NCI-H1092 treated with DMSO at 0.1 percent for 48 hours (cell line): ENCODE measurements at regions not wholly inside any gene's neighbourhood (a gene's known extent, or its start where the extent isn't known, plus 50 kb on each side); places are given as distances from the start of the nearest gene placed in this dataset.

Source experiments
- DNase-seq: peaks from one replicate; lab custom pipeline; 2025; lab: John Stamatoyannopoulos, UW

DNA sequence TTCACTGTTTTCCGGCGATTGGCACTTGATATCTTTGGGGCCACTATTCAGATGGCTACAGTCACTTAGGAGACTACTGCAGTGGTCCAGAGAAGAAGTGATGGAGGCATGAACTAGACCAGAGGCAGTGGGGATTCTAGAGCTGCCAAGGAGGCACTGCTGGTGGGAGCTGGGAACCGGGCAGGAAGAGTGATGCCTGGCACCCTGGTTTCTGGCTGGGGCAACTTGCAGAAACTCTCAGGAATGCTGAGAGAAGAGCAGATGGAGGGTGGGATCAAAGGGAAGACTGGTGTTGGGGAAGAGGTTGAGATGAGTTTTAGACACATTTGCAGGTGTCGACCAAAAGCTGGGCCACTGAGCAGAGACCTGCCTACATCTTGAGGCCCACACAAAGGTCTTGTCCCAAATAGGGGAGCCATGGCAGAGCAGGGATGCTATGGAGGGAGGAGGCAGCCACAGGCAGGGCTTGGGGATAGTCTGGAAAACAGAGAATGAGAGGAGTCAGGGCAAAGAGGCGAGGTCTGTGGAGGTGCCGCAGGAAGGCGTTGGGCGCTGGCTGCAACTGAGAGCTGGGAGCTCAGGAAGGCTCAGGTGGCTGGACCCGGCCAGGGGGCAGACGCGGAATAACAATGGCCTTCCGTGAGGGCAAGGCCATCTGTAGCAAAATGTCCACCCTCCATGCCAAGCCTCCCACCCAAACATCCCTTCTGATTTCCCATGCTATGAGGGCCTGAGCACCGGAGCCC lies 118.9 kb downstream of the TOMM20 start:
- no peak for DNase-seq

DNA sequence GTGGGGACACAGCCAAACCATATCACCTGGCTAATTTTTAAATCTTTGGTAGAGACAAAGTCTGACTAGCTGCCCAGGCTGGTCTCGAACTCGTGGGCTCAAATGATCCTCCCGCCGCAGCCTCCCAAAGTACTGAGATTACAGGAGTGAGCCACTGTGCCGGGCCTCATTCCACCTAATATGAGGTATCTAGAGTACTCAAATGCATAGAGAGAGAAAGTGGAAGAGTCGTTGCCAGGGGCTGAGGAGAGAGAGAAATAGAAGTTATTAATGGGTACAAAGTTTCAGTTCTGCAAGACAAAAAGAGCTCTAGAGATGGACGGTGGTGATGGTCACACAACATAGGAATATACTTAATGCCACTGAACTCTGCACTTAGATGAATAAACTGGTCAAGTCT lies 119.6 kb downstream of the TOMM20 start:
- no peak for DNase-seq

DNA sequence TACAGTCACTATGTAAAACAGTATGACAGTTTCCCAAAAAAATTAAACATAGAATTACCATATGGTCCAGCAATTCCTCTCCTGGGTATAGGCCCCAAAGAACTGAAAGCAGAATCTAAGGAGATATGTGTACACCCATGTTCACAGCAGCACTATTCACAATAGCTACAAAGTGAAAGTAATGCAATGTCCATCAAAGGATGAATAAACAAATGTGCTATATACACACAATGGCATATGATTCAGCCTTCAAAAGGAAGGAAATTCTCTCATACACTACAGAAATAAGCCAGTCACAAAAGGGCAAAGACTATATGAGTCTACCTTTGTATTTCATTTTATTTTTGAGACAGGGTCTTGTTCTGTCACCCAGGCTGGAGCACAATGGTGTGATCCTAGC lies 120.4 kb downstream of the TOMM20 start:
- DNase-seq: no peak

GRCh38 chr1:235006816-235007215 lies 121.8 kb downstream of the TOMM20 start:
- no peak for DNase-seq

- no peak for DNase-seq
These were observed 122.4 kb downstream of the TOMM20 start for GRCh38 chr1:235006132-235006721.

DNA sequence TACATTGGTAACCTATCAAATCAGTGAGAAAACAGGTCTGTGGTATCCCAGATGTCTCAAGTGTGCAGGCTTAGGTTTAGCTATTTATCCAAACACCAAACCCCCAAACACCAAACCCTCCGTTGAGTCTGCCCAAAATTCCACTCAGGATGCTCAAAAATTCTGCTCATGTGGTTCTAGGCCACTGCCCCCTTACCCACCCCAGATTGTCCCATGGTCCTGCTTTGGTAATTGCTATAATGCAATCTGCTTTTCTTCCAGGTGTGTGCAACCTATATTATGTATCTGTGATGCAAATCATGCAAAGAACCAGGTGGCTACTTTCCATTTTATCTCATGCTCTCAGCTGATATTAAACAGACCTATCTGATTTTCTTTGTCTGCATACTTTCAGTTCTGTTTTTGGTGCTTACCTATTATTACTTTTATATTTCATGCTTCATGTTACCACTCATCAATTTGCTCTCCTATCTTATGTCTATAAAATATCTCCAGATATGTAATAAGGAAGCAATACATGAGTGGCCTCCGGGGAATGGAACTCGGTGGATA lies 123.7 kb downstream of the TOMM20 start:
- DNase-seq: no peak

- no peak for DNase-seq
These were observed 124.4 kb downstream of the TOMM20 start for GRCh38 chr1:235004276-235004675.

DNA sequence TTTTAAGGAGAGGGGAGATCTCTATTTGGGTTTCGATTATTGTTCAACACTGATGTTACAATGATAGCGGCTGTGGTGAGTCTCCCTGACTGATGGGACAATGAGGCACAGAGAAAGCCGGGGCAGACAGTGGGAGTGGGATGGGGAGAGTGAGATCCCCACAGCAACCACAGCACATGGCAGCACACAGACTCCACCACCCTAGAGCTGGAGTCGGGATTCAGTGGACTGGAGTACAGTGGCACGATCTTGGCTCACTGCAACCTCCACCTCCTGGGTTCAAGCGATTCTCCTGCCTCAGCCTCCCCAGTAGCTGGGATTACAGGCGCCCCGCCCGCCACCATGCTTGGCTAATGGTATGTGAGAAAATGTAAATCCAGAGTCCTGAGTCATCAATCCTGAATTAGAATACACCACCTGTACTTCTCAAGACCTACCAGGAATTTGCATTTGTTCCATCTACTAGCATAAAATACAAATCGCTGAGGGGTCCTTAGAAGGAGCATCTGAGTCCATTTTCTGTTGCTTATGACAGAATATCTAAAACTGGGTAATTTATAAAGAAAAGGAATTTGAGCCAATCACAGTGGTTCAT lies 125.8 kb downstream of the TOMM20 start:
- DNase-seq: no peak

DNA sequence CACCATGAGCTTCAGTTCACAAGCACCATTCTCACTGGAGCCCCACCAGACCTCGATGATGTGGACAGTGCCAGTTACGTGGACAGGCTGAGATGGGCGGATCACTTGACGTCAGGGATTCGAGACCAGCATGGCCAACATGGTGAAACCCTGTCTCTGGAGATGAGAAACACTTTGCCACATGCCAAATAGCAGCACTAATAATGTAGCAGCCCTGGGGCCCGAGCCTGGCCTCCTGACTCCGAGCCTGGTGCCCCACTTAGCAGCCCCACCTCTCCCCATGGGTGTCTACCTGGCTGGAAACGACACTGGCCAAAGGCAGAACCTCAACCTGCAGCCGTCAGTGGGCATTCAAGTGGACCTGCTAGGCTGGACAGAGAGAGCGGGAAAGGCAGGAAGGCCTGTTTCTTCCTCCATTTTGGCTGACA lies 129.1 kb downstream of the TOMM20 start:
- no peak for DNase-seq

- no peak for DNase-seq
These were observed 130.5 kb downstream of the TOMM20 start for GRCh38 chr1:234997896-234998741.

DNA sequence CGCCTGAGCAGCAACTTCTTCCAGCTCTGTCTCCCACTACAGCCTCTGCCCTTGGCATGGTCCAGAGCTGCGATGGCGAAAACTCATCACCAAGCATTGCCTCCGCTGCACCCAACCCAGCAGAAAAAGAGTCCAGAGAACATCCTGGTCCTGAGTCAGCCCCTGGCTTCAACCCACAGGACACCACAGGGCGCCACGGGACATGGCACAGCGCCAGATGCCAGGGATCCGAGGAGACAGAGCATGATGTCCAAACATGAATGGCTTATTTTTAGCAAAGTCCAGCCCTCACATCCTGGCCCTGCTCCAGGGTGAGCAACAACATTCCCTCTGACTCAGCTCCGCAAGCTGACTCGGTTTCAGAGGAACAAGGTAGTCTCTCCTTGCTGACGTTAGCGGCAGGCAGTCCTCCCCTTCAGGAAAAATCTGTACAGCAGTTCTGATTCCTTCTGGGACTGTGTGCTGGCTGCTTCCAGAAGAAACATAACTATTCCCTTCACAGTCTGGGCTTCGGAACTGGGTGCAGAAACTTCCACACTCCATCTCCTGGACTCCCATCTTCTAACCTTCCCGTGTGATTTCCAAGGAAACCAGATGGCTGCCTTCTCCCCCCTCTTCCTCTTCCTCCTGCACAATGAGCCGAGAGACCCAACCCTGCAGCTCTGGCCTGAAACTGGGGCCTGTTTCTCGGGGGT lies 131.3 kb downstream of the TOMM20 start:
- DNase-seq: peak; percentile 45

DNA sequence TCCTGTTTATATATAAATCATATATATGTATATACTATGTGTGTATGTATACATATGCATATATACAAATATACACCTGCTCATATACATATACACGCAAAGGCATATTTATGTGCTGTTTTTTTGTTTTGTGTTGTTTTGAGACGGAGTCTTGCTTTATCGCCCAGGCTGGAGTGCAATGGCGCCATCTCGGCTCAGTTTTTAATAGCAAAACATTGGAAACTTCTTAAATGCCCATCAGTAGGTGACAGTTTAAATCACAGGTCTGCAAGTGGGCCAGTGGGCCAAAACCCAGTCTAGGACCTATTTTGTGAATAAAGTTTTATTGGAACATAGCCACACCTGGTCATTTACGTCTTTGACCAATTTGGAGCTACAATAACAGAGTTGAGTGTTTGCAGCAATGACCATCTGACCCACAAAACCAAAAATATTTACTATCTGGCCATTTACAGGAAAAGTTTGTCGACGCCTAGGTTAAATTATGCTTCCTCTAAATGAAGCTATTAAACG lies 132.3 kb downstream of the TOMM20 start:
- no peak for DNase-seq

GRCh38 chr1:234994436-234995295 lies 134.0 kb downstream of the TOMM20 start:
- no peak for DNase-seq

DNA sequence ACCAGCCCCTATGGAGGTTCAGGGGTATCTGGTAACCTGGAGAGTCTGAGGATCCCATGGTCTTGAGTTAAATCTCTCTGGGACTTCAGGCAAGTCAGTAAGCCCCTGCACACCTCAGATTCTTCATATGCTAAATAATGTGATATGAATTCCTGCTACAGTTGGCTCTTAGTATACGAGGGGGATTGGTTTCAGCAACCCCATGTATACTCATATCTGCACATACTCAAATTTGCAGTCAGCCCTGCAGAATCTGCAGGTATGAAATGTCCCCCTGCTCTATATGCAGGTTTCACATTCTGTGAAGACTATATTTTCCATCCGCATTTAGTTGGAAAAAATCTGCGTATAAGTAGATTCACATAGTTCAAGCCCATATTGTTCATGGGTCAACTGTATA lies 136.6 kb downstream of the TOMM20 start:
- no peak for DNase-seq

GRCh38 chr1:234990874-234991801 lies 137.5 kb downstream of the TOMM20 start:
- DNase-seq: no peak

DNA sequence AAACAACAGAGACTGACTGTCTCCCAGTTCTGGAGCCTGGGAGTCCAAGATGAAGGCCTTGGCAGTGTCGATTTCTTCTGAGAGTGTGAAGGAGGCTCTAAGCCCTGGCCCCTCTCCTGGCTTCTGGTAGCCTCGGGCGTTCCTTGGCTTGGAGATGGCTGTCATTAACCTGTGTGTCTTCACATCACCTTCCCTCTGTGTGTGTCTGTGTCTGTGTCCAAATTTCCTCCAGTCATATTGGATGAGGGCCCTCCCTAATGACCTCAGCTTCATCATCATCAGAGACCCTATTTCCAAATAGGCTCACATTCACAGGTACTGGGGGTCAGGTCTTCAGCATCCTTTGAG lies 138.3 kb downstream of the TOMM20 start:
- DNase-seq: no peak

- DNase-seq: no peak
These were observed 138.9 kb downstream of the TOMM20 start for GRCh38 chr1:234989479-234990327.

GRCh38 chr1:234989019-234989418 lies 139.6 kb downstream of the TOMM20 start:
- no peak for DNase-seq
